Skeletal muscle cell (primary cell): ENCODE measurements at regions not wholly inside any gene's neighbourhood (a gene's known extent, or its start where the extent isn't known, plus 50 kb on each side); places are given as distances from the start of the nearest gene placed in this dataset.

Experiments
- DNase-seq: peaks from one replicate; pipeline ENCODE4 v3.0.0-alpha.2; 2010; ENCODE audit warnings: low read depth
- H3K4me3 ChIP-seq: 2 replicates; pipeline ENCODE4 v1.5.1; 2011; ENCODE audit warnings: low read depth, mild to moderate bottlenecking, control low read depth, low read length, moderate library complexity

GRCh38 chr2:103008586-103008985 is 246.8 kb downstream of the TMEM182 start:
- DNase-seq, result no peak
- H3K4me3 ChIP-seq, result no peak overlapping the region

GRCh38 chr2:103009871-103010270 is 248.0 kb downstream of the TMEM182 start:
- H3K4me3 ChIP-seq, result no peak overlapping the region
- no peak for DNase-seq

GRCh38 chr2:103010306-103010705 is 248.5 kb downstream of the TMEM182 start:
- H3K4me3 ChIP-seq, result no peak overlapping the region
- no peak for DNase-seq

GRCh38 chr2:103010751-103011150 is 248.9 kb downstream of the TMEM182 start:
- no peak overlapping the region for H3K4me3 ChIP-seq
- DNase-seq, result no peak

GRCh38 chr2:103012590-103012989 is 250.8 kb downstream of the TMEM182 start:
- DNase-seq, result no peak
- H3K4me3 ChIP-seq, result no peak overlapping the region

GRCh38 chr2:103025056-103025455 is 263.2 kb downstream of the TMEM182 start:
- no peak for DNase-seq
- no peak overlapping the region for H3K4me3 ChIP-seq

- H3K4me3 ChIP-seq, result no peak overlapping the region
- no peak for DNase-seq
These were observed 266.4 kb downstream of the TMEM182 start for GRCh38 chr2:103028181-103028580.
